NCI-H82 treated with DMSO at 0.1 percent for 48 hours (cell line): ENCODE measurements at regions not wholly inside any gene's neighbourhood (a gene's known extent, or its start where the extent isn't known, plus 50 kb on each side); places are given as distances from the start of the nearest gene placed in this dataset.

Experiments
- DNase-seq: peaks from one replicate; lab custom pipeline; 2025; ENCODE audit not compliant: unreplicated experiment; lab: John Stamatoyannopoulos, UW

GRCh38 chr2:220153118-220153517, 525.7 kb downstream of the SLC4A3 start:
- DNase-seq, result no peak

- DNase-seq, result no peak
Observed at GRCh38 chr2:220154304-220154703, 526.9 kb downstream of the SLC4A3 start.

- DNase-seq, result no peak
Observed at GRCh38 chr2:220157312-220157711, 529.9 kb downstream of the SLC4A3 start.

- DNase-seq, result no peak
Observed at GRCh38 chr2:220159738-220160137, 532.3 kb downstream of the SLC4A3 start.

- DNase-seq, result no peak
Observed at GRCh38 chr2:220162320-220162719, 534.9 kb downstream of the SLC4A3 start.

- DNase-seq, result no peak
Observed at GRCh38 chr2:220163486-220163885, 536.1 kb downstream of the SLC4A3 start.

- no peak for DNase-seq
Observed at GRCh38 chr2:220165401-220165800, 538.0 kb downstream of the SLC4A3 start.

GRCh38 chr2:220166616-220167015, 539.2 kb downstream of the SLC4A3 start:
- DNase-seq, result no peak

- DNase-seq, result no peak
Observed at GRCh38 chr2:220167956-220168355, 540.5 kb downstream of the SLC4A3 start.

GRCh38 chr2:220168891-220169546, 541.6 kb downstream of the SLC4A3 start:
- DNase-seq, result no peak

GRCh38 chr2:220174826-220175225, 547.4 kb downstream of the SLC4A3 start:
- DNase-seq, result no peak

GRCh38 chr2:220175967-220176366, 548.5 kb downstream of the SLC4A3 start:
- no peak for DNase-seq

- DNase-seq, result no peak
Observed at GRCh38 chr2:220178991-220179695, 551.7 kb downstream of the SLC4A3 start.

- no peak for DNase-seq
Observed at GRCh38 chr2:220181165-220181564, 553.7 kb downstream of the SLC4A3 start.

GRCh38 chr2:220182790-220183189, 555.4 kb downstream of the SLC4A3 start:
- no peak for DNase-seq

GRCh38 chr2:220185766-220186305, 558.4 kb downstream of the SLC4A3 start:
- no peak for DNase-seq

GRCh38 chr2:220188031-220188430, 560.6 kb downstream of the SLC4A3 start:
- no peak for DNase-seq

- DNase-seq, result no peak
Observed at GRCh38 chr2:220191031-220191430, 563.6 kb downstream of the SLC4A3 start.

GRCh38 chr2:220191737-220192136, 564.3 kb downstream of the SLC4A3 start:
- no peak for DNase-seq

GRCh38 chr2:220192994-220193753, 565.7 kb downstream of the SLC4A3 start:
- no peak for DNase-seq

- DNase-seq, result no peak
Observed at GRCh38 chr2:220194630-220195584, 567.5 kb downstream of the SLC4A3 start.
